ENCODE measurements at regions not wholly inside any gene's neighbourhood (a gene's known extent, or its start where the extent isn't known, plus 50 kb on each side); places are given as distances from the start of the nearest gene placed in this dataset.

GRCh38 chr6:56843476-56844349 is 111.2 kb upstream of the BEND6 start (continued):
- peak; percentile 54; the same call in 1 of the 2 replicates for TF ChIP-seq ZHX2 (IDR thresholded peaks at IDR 0.05; ENCODE audit: low read depth)
- no peak for TF ChIP-seq ZHX2 (CRISPR knock-in tag; IDR thresholded peaks at IDR 0.05; ENCODE audit: borderline replicate concordance)
- no peak for TF ChIP-seq ATM (IDR thresholded peaks at IDR 0.05; ENCODE audit: borderline replicate concordance)
- TF ChIP-seq IRF9 (CRISPR knock-in tag; IDR thresholded peaks at IDR 0.05; ENCODE audit: borderline replicate concordance) = no peak
- 0 out of 2 replicates have a peak, but pooled peaks have one; percentile 45 for TF ChIP-seq KDM5B (CRISPR knock-in tag; IDR thresholded peaks at IDR 0.05; ENCODE audit: borderline replicate concordance)
- TF ChIP-seq ZIK1 (CRISPR knock-in tag; IDR thresholded peaks at IDR 0.05; ENCODE audit: borderline replicate concordance, low read depth) = 0 out of 2 replicates have a peak, but pooled peaks have one; percentile 31
- TF ChIP-seq CTCF (CRISPR knock-in tag; IDR thresholded peaks at IDR 0.05) = peak; percentile 75
- no peak for TF ChIP-seq NR2C2 (CRISPR knock-in tag; IDR thresholded peaks at IDR 0.05; ENCODE audit: borderline replicate concordance)
- no peak for TF ChIP-seq STAT5B (CRISPR knock-in tag; IDR thresholded peaks at IDR 0.05)
- TF ChIP-seq HDAC2 (CRISPR knock-in tag; IDR thresholded peaks at IDR 0.05) = 0 out of 2 replicates have a peak, but pooled peaks have one; percentile 63
- TF ChIP-seq TBP (CRISPR knock-in tag; IDR thresholded peaks at IDR 0.05) = 0 out of 2 replicates have a peak, but pooled peaks have one; percentile 16
- no peak for TF ChIP-seq NFATC3 (CRISPR knock-in tag; IDR thresholded peaks at IDR 0.05)
- 0 out of 2 replicates have a peak, but pooled peaks have one; percentile 39 for TF ChIP-seq HNF1B (CRISPR knock-in tag; IDR thresholded peaks at IDR 0.05)
- no peak for TF ChIP-seq HNF4G (IDR thresholded peaks at IDR 0.05; ENCODE audit: borderline replicate concordance, low read depth, low read length)
- no peak for TF ChIP-seq HNF4G (CRISPR knock-in tag; IDR thresholded peaks at IDR 0.05; ENCODE audit: borderline replicate concordance, low read depth)
- no peak for TF ChIP-seq ZNF788 (CRISPR knock-in tag; IDR thresholded peaks at IDR 0.05; ENCODE audit: borderline replicate concordance)
- 0 out of 2 replicates have a peak, but pooled peaks have one; percentile 27 for TF ChIP-seq ARNT2 (CRISPR knock-in tag; IDR thresholded peaks at IDR 0.05; ENCODE audit: low read depth)
- TF ChIP-seq FOXM1 (CRISPR knock-in tag; IDR thresholded peaks at IDR 0.05) = 0 out of 2 replicates have a peak, but pooled peaks have one; percentile 45

All from HepG2 (cell line).